Nephron progenitor cell (in vitro differentiated cells): ENCODE measurements at regions not wholly inside any gene's neighbourhood (a gene's known extent, or its start where the extent isn't known, plus 50 kb on each side); places are given as distances from the start of the nearest gene placed in this dataset.

Experiments
- DNase-seq: peaks from one replicate; pipeline ENCODE4 v3.0.0; 2021
- H3K27ac Mint-ChIP-seq: 2 replicates; pipeline ENCODE4 v1.8.0; 2021; ENCODE audit warnings: mild to moderate bottlenecking, moderate library complexity, mixed read lengths
- H3K27me3 Mint-ChIP-seq: 2 replicates; pipeline ENCODE4 v1.8.0; 2021; ENCODE audit warnings: mild to moderate bottlenecking, low read depth, mixed read lengths; ENCODE audit not compliant: poor library complexity
- H3K36me3 Mint-ChIP-seq: 2 replicates; pipeline ENCODE4 v1.8.0; 2021; ENCODE audit warnings: low read depth, mixed read lengths
- H3K4me1 Mint-ChIP-seq: 2 replicates; pipeline ENCODE4 v1.8.0; 2021; ENCODE audit warnings: mixed read lengths
- H3K4me3 Mint-ChIP-seq: 2 replicates; pipeline ENCODE4 v1.8.0; 2021; ENCODE audit warnings: mild to moderate bottlenecking, moderate library complexity, mixed read lengths
- H3K9me3 Mint-ChIP-seq: 2 replicates; pipeline ENCODE4 v1.8.0; 2021; ENCODE audit warnings: mild to moderate bottlenecking, moderate library complexity, mixed read lengths
- CTCF ChIP-seq: fragments of 200-600 bp; sonication (generic); IDR thresholded peaks from 2 replicates; pipeline ENCODE4 v1.5.0; 2021; ENCODE audit warnings: antibody characterized with exemption

GRCh38 chr5:174312641-174313040, 267.1 kb downstream of the NSG2 start:
- H3K27me3 Mint-ChIP-seq = peaks cover 34% of the 10 kb centered on the region
- no peak for DNase-seq
- H3K27ac Mint-ChIP-seq = no peak overlapping the region
- H3K36me3 Mint-ChIP-seq = no peaks in the 10 kb centered on the region
- H3K9me3 Mint-ChIP-seq = no peaks in the 10 kb centered on the region
- no peak for TF ChIP-seq CTCF
- H3K4me3 Mint-ChIP-seq = peak overlapping the region; percentile 56
- peaks cover 20% of the 10 kb centered on the region for H3K4me1 Mint-ChIP-seq

- no peak for DNase-seq
- H3K36me3 Mint-ChIP-seq = no peaks in the 10 kb centered on the region
These were observed 268.1 kb downstream of the NSG2 start for GRCh38 chr5:174313615-174314014.

DNA sequence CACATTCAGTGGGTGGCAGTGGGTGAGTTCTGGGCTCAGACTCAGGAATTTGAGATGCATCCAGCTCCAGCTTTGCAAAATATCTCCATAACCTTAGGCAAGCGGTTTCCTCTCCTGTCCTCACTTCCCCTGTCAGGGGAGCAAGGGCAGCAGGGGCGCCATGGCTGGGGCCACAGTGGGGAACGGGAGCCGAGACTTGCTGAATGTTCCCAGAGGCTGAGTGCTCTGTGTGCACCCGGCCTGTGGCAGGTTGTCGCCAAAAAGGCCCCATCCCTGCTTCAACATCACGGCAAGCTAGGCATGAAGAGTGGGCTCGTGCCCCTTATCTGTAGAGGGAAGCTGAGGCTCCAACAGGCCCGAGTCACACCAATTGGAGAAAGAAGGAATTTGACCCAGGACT, 268.8 kb downstream of the NSG2 start:
- Mint-ChIP-seq H3K4me1 (peaks cover 20% of the 10 kb centered on the region), H3K27ac (no peak overlapping the region), H3K27me3 (peaks cover 41% of the 10 kb centered on the region), H3K36me3 (no peaks in the 10 kb centered on the region), H3K9me3 (no peaks in the 10 kb centered on the region), H3K4me3 (no peak overlapping the region)
- no peak for TF ChIP-seq CTCF
- no peak for DNase-seq

More at GRCh38 chr5:174313615-174314014, 268.1 kb downstream of the NSG2 start:
- peaks cover 40% of the 10 kb centered on the region for H3K27me3 Mint-ChIP-seq
- H3K9me3 Mint-ChIP-seq = no peaks in the 10 kb centered on the region
- H3K27ac Mint-ChIP-seq = no peak overlapping the region
- no peak for TF ChIP-seq CTCF
- no peak overlapping the region for H3K4me3 Mint-ChIP-seq
- H3K4me1 Mint-ChIP-seq = peaks cover 20% of the 10 kb centered on the region

DNA sequence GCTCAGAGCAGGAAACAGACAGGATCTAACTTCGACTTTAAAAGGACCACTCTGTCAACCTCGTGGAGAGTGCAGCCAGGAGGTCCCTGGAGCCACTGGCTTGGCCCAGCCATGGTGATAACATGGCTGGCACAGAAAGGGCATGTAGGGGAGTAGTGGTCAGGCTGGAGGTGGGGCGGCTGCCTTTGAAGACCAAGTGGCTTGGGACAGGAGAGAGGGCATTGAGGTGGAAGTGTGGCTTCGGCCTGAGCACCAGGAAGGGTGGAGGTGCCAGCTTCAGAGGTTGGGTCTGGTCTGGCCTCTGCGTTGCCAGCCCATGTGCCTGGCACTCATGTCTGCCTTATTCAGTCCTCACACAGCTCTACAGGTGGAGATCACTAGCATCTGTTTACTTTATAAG, 270.0 kb downstream of the NSG2 start:
- Mint-ChIP-seq H3K27ac (no peak overlapping the region), H3K4me3 (no peak overlapping the region), H3K9me3 (no peaks in the 10 kb centered on the region), H3K4me1 (peaks cover 15% of the 10 kb centered on the region), H3K27me3 (peaks cover 50% of the 10 kb centered on the region), H3K36me3 (no peaks in the 10 kb centered on the region)
- no peak for TF ChIP-seq CTCF
- no peak for DNase-seq

DNA sequence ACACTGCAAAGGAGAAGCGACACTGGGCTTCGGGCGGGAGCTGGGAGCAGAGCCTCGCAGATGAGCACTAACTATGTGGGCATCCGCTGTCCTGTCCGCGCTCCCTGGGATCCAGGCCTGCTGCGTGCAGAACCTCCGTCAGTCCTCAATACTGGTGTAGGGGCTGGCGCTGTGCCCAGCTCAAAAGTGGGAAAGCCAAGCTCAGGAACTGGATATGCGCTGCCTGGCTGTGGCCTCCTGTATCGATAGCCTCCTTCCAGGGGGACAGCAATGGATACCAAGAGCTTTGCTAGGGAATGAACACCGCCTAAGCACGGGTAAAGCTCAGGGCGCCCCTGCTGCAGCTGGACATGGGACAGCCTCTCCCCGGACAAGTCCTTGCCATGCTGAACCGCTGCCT, 270.4 kb downstream of the NSG2 start:
- no peaks in the 10 kb centered on the region for H3K36me3 Mint-ChIP-seq
- no peak overlapping the region for H3K4me3 Mint-ChIP-seq
- TF ChIP-seq CTCF = no peak
- H3K27ac Mint-ChIP-seq = no peak overlapping the region
- no peaks in the 10 kb centered on the region for H3K9me3 Mint-ChIP-seq
- DNase-seq = no peak
- peaks cover 11% of the 10 kb centered on the region for H3K4me1 Mint-ChIP-seq
- H3K27me3 Mint-ChIP-seq = peaks cover 52% of the 10 kb centered on the region

DNA sequence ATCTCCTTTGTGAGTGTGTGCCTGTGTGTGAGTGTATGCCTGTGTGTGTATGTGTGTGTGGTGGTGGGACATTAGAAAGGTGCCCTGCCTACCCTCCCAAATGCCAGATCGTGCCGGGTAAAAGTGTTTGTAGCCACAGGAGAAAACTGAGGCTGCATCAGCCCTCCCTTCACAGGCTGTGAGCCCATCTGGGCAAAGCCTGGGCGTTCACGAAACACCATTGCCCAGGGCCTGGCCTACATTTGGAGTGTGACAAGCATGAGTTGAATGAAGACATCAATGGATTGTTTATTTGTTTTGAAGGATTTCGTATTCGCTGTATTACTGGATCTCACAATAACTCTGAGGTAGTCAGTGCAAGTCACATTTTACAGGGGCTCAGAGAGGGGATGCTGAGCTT, 270.8 kb downstream of the NSG2 start:
- no peak for TF ChIP-seq CTCF
- no peak overlapping the region for H3K27ac Mint-ChIP-seq
- H3K4me1 Mint-ChIP-seq = peaks cover 10% of the 10 kb centered on the region
- H3K9me3 Mint-ChIP-seq = no peaks in the 10 kb centered on the region
- peaks cover 56% of the 10 kb centered on the region for H3K27me3 Mint-ChIP-seq
- no peaks in the 10 kb centered on the region for H3K36me3 Mint-ChIP-seq
- H3K4me3 Mint-ChIP-seq = no peak overlapping the region
- no peak for DNase-seq
